ENCODE measurements at regions not wholly inside any gene's neighbourhood (a gene's known extent, or its start where the extent isn't known, plus 50 kb on each side); places are given as distances from the start of the nearest gene placed in this dataset.
A peak's percentile ranks its signal among the peaks of the same experiment; 100 is the strongest.

- H3K9me2 ChIP-seq: no peaks in the 10 kb centered on the region
- H3K9me3 ChIP-seq: no peaks in the 10 kb centered on the region
- ChIA-PET CTCF (no interaction called here), POLR2A (no interaction called here)
- no peaks in the 10 kb centered on the region for H3K27me3 ChIP-seq (ENCODE audit: insufficient read depth)
- H3F3A ChIP-seq (replicated peaks; ENCODE audit: insufficient read depth): peaks cover 17% of the 10 kb centered on the region
- peaks cover 2 to 15% of the 10 kb centered on the region in 2 experiments for H3K4me1 ChIP-seq (ENCODE audit: control insufficient read depth in 1 of 2, insufficient read depth in 2 of 2, low read depth in 1 of 2, low read length in 1 of 2)
- no peak overlapping the region for H2AFZ ChIP-seq (ENCODE audit: low read depth)
- WGBS (ENCODE audit: low lambda C conversion rate): 25% methylated on average over 3 of the region's 3 CpGs
- TF ChIP-seq MAX (IDR thresholded peaks at IDR 0.05; ENCODE audit: low read depth) (peak; percentile 33), PBX3 (IDR thresholded peaks at IDR 0.05) (peak; percentile 81), TEAD4 (IDR thresholded peaks at IDR 0.05; ENCODE audit: borderline replicate concordance, insufficient read depth) (peak; percentile 56; the same call in 1 of the 2 replicates), RXRA (IDR thresholded peaks at IDR 0.05; ENCODE audit: borderline replicate concordance, low read depth) (peak; percentile 74; the same call in 1 of the 2 replicates), NRF1 (IDR thresholded peaks at IDR 0.05; ENCODE audit: low read depth, low read length) (no peak), MEF2A (IDR thresholded peaks at IDR 0.05; ENCODE audit: borderline replicate concordance, low read depth) (no peak), CTCF (IDR thresholded peaks at IDR 0.05) (no peak), TCF12 (IDR thresholded peaks at IDR 0.05) (peak; percentile 73), FOSL2 (IDR thresholded peaks at IDR 0.05; ENCODE audit: borderline replicate concordance, low read depth) (peak; percentile 90), NFIC (IDR thresholded peaks at IDR 0.05; ENCODE audit: borderline replicate concordance) (0 out of 2 replicates have a peak, but pooled peaks have one; percentile 37), EP300 (IDR thresholded peaks at IDR 0.05; ENCODE audit: borderline replicate concordance in 1 of 2, low read depth in 1 of 2, low read length in 1 of 2) (peak in 1 of 2 experiments; percentile 62; a peak in 1 of 4 replicates), JUND (IDR thresholded peaks at IDR 0.05) (peak; percentile 87), TAF1 (IDR thresholded peaks at IDR 0.05; ENCODE audit: borderline replicate concordance, low read depth, low read length) (no peak)
- H3K36me3 ChIP-seq (replicated peaks in 1 of 2; ENCODE audit: control insufficient read depth in 1 of 2, insufficient read depth in 2 of 2, low read length in 1 of 2): no peaks in the 10 kb centered on the region
- no peak overlapping the region for H3K4me3 ChIP-seq (ENCODE audit: low read depth in 2 of 2, low read length in 1 of 2)
- peak overlapping the region in 1 of 2 experiments; percentile 94; a peak in 3 of 4 replicates for H3K27ac ChIP-seq (ENCODE audit: low read depth in 2 of 2, low read length in 1 of 2)
- H4K20me1 ChIP-seq (ENCODE audit: insufficient read depth): no peaks in the 10 kb centered on the region
- peak overlapping the region; percentile 14 for H3K4me2 ChIP-seq
- peak overlapping the region; percentile 56 for H3K9ac ChIP-seq
- no peak for DNase-seq
- no peaks in the 10 kb centered on the region for H3K79me2 ChIP-seq (ENCODE audit: insufficient read depth)
These were observed 77.5 kb downstream of the PHLDA1 start for GRCh38 chr12:75954041-75954440.

GRCh38 chr12:75953312-75953906 is 78.2 kb downstream of the PHLDA1 start:
- Histone ChIP-seq H2AFZ (ENCODE audit: low read depth) (peak overlapping the region; percentile 58; the same call in 1 of the 2 replicates), H3K27ac (ENCODE audit: low read depth in 2 of 2, low read length in 1 of 2) (peak overlapping the region; percentile 47 to 94; a peak in 3 of 4 replicates), H3K4me1 (ENCODE audit: control insufficient read depth in 1 of 2, insufficient read depth in 2 of 2, low read depth in 1 of 2, low read length in 1 of 2) (peaks cover 2 to 15% of the 10 kb centered on the region in 2 experiments), H3K36me3 (replicated peaks in 1 of 2; ENCODE audit: control insufficient read depth in 1 of 2, insufficient read depth in 2 of 2, low read length in 1 of 2) (no peaks in the 10 kb centered on the region), H3K9me2 (no peaks in the 10 kb centered on the region), H3K79me2 (ENCODE audit: insufficient read depth) (no peaks in the 10 kb centered on the region), H4K20me1 (ENCODE audit: insufficient read depth) (no peaks in the 10 kb centered on the region), H3F3A (replicated peaks; ENCODE audit: insufficient read depth) (peaks cover 17% of the 10 kb centered on the region), H3K4me3 (ENCODE audit: low read depth in 2 of 2, low read length in 1 of 2) (no peak overlapping the region), H3K27me3 (ENCODE audit: insufficient read depth) (no peaks in the 10 kb centered on the region), H3K9ac (peak overlapping the region; percentile 56), H3K4me2 (peak overlapping the region; percentile 14), H3K9me3 (no peaks in the 10 kb centered on the region)
- ChIA-PET CTCF (no interaction called here), POLR2A (no interaction called here)
- 58% methylated on average over 5 of the region's 5 CpGs for WGBS (ENCODE audit: low lambda C conversion rate)
- no peak for TF ChIP-seq SIN3A (IDR thresholded peaks at IDR 0.05; ENCODE audit: borderline replicate concordance, low read depth, low read length)
- no peak for TF ChIP-seq RCOR1 (IDR thresholded peaks at IDR 0.05; ENCODE audit: low read length)
- TF ChIP-seq FOXM1 (IDR thresholded peaks at IDR 0.05; ENCODE audit: low read depth): no peak
- TF ChIP-seq FOSL2 (IDR thresholded peaks at IDR 0.05; ENCODE audit: borderline replicate concordance, low read depth): no peak
- no peak for TF ChIP-seq CTCF (IDR thresholded peaks at IDR 0.05)
- no peak for TF ChIP-seq NRF1 (IDR thresholded peaks at IDR 0.05; ENCODE audit: low read depth, low read length)
- TF ChIP-seq CHD2 (IDR thresholded peaks at IDR 0.05; ENCODE audit: low read length, partially characterized antibody): no peak
- no peak for TF ChIP-seq JUND (IDR thresholded peaks at IDR 0.05)
- TF ChIP-seq SMC3 (IDR thresholded peaks at IDR 0.05; ENCODE audit: low read depth, low read length): no peak
- DNase-seq: no peak
